ENCODE measurements at regions not wholly inside any gene's neighbourhood (a gene's known extent, or its start where the extent isn't known, plus 50 kb on each side); places are given as distances from the start of the nearest gene placed in this dataset.

DNA sequence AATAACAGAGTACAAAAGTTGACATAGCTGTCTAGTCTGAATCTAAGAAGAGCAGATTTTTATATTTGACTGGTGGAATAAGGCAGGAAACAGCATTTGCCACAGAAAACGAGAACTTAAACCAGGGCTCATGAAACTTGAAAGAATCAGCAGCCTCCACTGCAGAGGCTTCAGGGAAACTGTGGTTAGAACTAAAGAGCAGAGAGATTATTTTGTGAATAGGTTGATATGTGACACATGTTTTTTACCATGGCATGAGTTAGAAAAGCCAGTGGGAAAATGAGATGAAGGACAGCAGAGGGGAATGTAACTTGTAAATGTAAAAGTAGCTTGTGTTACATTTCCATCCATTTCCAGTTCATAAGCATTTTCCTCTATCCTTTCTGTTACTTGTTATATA lies 63.7 kb upstream of the CAMK2D start:
- Histone ChIP-seq H3K27me3 (no peaks in the 10 kb centered on the region), H3K36me3 (ENCODE audit: low read depth, missing control alignments) (no peaks in the 10 kb centered on the region), H3K4me3 (no peak overlapping the region), H3K4me1 (no peaks in the 10 kb centered on the region), H3K27ac (no peak overlapping the region), H3K9me3 (no peaks in the 10 kb centered on the region)
- 76 to 79% methylated on average over 1 of the region's 1 CpG for WGBS, 2 donors
- no peak for TF ChIP-seq POLR2A (IDR thresholded peaks at IDR 0.05)
- TF ChIP-seq, protein P1, sequence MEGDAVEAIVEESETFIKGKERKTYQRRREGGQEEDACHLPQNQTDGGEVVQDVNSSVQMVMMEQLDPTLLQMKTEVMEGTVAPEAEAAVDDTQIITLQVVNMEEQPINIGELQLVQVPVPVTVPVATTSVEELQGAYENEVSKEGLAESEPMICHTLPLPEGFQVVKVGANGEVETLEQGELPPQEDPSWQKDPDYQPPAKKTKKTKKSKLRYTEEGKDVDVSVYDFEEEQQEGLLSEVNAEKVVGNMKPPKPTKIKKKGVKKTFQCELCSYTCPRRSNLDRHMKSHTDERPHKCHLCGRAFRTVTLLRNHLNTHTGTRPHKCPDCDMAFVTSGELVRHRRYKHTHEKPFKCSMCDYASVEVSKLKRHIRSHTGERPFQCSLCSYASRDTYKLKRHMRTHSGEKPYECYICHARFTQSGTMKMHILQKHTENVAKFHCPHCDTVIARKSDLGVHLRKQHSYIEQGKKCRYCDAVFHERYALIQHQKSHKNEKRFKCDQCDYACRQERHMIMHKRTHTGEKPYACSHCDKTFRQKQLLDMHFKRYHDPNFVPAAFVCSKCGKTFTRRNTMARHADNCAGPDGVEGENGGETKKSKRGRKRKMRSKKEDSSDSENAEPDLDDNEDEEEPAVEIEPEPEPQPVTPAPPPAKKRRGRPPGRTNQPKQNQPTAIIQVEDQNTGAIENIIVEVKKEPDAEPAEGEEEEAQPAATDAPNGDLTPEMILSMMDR (IDR thresholded peaks at IDR 0.05), result no peak
- no peak for DNase-seq
- intact Hi-C loops (cut with DNase I; ENCODE audit: low total_unique reads), result no loop called here

DNA sequence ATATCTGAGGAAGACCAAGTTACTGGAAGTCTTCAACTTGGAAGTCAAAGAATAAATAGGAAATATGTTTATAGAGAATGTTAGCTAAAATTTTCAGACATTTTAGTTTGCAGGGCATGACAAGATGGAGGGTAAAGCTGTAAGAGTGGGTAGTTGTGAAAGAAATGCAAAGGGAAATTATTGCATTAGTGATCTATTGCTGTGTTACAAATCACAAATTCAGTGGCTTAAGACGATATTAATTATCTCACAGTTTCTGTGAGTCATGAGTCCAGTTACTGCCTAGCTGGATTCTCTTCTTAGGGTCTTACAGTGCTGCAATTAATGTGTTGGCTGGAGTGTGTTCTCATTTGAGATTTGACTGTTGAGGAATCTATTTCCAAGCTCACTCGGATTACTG lies 62.9 kb upstream of the CAMK2D start:
- H3K9me3 ChIP-seq, result no peaks in the 10 kb centered on the region
- 83% methylated on average over 2 of the region's 2 CpGs for WGBS, 2 donors

DNA sequence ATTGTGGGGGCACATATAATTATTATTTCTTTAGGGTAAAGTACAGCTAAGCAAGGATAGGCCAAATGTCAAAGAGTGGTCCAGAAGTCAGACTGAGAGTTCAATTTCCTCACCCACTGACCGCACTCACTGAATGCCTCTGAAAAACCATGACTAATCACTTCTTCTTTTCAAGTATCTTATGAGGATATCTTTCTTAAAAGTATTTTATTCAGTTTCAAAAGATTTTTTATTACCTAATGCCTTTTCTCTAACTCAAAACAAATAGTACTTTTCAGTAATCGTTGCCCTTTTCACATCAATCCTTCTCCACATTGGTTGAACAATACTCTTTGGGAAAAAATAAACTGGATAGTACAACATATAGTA lies 61.7 kb upstream of the CAMK2D start:
- Histone ChIP-seq H3K36me3 (ENCODE audit: low read depth, missing control alignments) (no peaks in the 10 kb centered on the region), H3K27ac (no peak overlapping the region), H3K4me3 (no peak overlapping the region), H3K27me3 (no peaks in the 10 kb centered on the region), H3K9me3 (no peaks in the 10 kb centered on the region), H3K4me1 (no peaks in the 10 kb centered on the region)
- TF ChIP-seq, protein P1 (IDR thresholded peaks at IDR 0.05), result no peak
- no peak for TF ChIP-seq POLR2A (IDR thresholded peaks at IDR 0.05)
- intact Hi-C loops (cut with DNase I; ENCODE audit: low total_unique reads), result no loop called here
- DNase-seq, result no peak
- WGBS, 2 donors, result 78 to 85% methylated on average over 2 of the region's 2 CpGs

More for the DNA sequence above, 62.9 kb upstream of the CAMK2D start:
- no peaks in the 10 kb centered on the region for H3K27me3 ChIP-seq
- no peak overlapping the region for H3K4me3 ChIP-seq
- intact Hi-C loops (cut with DNase I; ENCODE audit: low total_unique reads), result no loop called here
- H3K27ac ChIP-seq, result no peak overlapping the region
- no peaks in the 10 kb centered on the region for H3K4me1 ChIP-seq
- no peak for TF ChIP-seq POLR2A (IDR thresholded peaks at IDR 0.05)
- TF ChIP-seq, protein P1 (IDR thresholded peaks at IDR 0.05), result no peak
- H3K36me3 ChIP-seq (ENCODE audit: low read depth, missing control alignments), result no peaks in the 10 kb centered on the region
- no peak for DNase-seq

DNA sequence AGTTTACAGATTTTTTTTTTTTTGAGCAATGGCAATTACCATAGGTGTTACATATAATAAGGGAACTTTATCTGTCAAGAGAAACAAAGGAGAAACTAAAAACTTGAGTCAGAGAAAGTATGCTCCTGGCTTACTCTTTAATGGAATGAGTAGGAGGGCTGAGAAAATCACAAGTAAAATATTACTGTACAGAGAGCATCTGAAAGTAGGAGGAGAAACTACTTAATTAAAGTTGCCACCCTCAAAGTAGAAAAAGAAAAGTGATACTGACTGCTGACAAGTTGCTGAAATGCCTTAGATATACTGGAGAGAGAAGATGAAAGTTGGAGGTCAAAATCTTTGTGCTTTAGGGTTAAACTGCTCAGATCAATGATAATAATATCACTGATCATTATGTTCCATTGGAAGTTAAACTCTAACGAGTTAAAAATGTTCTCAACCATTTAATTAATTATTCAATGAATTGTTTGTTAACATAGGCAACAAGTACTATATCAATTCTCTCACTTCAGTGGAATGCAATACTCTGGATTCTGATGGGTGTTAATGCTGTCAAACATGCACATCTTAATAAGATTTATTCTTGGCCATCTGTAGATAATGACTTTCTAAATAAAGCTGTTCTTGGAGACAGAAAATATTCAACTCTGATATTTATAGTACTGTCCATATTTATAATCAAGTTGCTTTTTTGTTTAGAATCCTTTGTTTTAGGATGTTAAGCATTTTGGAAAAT lies 61.2 kb upstream of the CAMK2D start:
- Histone ChIP-seq H3K4me1 (no peaks in the 10 kb centered on the region), H3K27ac (no peak overlapping the region), H3K9me3 (no peaks in the 10 kb centered on the region), H3K36me3 (ENCODE audit: low read depth, missing control alignments) (no peaks in the 10 kb centered on the region), H3K27me3 (no peaks in the 10 kb centered on the region), H3K4me3 (no peak overlapping the region)
- WGBS, 2 donors, result 37 to 48% methylated on average over 1 of the region's 1 CpG
- DNase-seq, result no peak
- no peak for TF ChIP-seq POLR2A (IDR thresholded peaks at IDR 0.05)
- TF ChIP-seq, protein P1 (IDR thresholded peaks at IDR 0.05), result no peak
- intact Hi-C loops (cut with DNase I; ENCODE audit: low total_unique reads), result no loop called here

DNA sequence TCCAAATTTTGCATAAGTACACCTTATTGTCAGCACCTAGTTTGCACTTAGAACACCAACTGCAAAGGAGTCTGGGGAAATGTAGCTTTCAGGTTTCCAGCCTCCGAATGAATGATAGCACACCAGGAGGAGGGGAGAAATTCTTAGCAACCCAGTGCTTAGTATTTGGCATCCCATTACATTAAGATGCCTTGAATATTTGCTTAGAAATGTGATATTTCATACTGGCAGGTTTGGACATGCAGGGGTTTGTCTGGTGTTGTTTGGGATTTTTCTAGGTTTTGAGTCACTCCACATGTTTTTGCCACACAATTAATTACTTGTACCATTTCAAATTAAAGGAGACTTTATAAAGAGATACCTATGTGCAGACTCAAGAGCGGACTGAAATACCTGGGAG lies 60.3 kb upstream of the CAMK2D start:
- Histone ChIP-seq H3K27ac (no peak overlapping the region), H3K4me3 (no peak overlapping the region), H3K9me3 (no peaks in the 10 kb centered on the region), H3K36me3 (ENCODE audit: low read depth, missing control alignments) (no peaks in the 10 kb centered on the region), H3K27me3 (no peaks in the 10 kb centered on the region), H3K4me1 (no peaks in the 10 kb centered on the region)
- no peak for TF ChIP-seq POLR2A (IDR thresholded peaks at IDR 0.05)
- TF ChIP-seq, protein P1 (IDR thresholded peaks at IDR 0.05), result no peak
- WGBS, 2 donors, result 81 to 85% methylated on average over 2 of the region's 2 CpGs
- intact Hi-C loops (cut with DNase I; ENCODE audit: low total_unique reads), result no loop called here
- DNase-seq, result no peak
